ENCODE measurements at regions not wholly inside any gene's neighbourhood (a gene's known extent, or its start where the extent isn't known, plus 50 kb on each side); places are given as distances from the start of the nearest gene placed in this dataset.

DNA sequence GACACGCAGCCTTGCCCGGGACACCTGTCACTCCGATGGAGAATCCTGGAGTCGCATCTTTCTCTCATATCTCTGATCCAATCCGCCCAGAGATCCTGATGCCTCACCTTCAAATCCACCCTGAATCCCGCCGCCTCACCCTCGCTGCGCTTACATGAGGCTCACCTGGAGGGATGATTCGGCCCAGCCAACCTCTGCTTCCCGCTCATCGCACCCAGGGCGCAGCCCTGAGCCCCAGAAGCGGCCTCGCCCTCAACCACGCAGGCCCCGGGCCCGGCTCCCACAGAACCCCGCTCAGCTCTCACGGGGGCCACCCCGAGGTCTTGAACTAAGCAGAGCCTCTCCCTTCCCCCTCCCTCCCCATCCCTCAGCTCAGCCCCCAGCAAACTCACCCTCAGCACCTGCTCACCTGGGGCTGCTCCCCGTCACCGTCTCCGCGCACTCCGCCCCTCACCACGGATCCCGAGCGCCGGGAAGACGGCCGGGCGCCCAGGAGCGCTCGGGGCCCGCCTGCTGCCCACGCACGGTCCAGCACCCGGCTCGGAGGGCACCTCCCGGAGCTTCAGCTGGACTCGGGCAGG lies 160.0 kb downstream of the NDUFA10 start:
- no peak for DNase-seq (ENCODE audit: low read depth)

- no peak for DNase-seq (ENCODE audit: low read depth)
These were observed 160.7 kb downstream of the NDUFA10 start for GRCh38 chr2:239864247-239865058.

- no peak for DNase-seq (ENCODE audit: low read depth)
These were observed 162.5 kb downstream of the NDUFA10 start for GRCh38 chr2:239862613-239863012.

- no peak for DNase-seq (ENCODE audit: low read depth)
These were observed 167.0 kb downstream of the NDUFA10 start for GRCh38 chr2:239858179-239858578.

DNA sequence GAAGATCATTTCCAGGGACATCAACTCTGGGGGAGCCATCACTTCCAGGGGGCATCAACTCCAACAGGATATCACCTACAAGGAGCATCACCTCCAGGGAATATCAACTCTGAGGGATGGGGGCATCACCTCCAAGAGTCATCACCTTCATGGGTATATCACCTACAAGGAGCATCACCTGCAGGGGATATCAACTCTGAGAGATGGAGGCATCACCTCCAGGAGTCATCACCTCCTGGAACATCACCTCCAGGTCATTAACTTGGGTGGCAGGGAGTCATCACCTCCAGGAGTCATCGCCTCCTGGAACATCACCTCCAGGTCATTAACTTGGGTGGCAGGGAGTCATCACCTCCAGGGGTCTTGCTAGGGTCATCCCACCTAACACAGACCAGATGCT lies 167.6 kb downstream of the NDUFA10 start:
- DNase-seq (ENCODE audit: low read depth), result no peak

DNA sequence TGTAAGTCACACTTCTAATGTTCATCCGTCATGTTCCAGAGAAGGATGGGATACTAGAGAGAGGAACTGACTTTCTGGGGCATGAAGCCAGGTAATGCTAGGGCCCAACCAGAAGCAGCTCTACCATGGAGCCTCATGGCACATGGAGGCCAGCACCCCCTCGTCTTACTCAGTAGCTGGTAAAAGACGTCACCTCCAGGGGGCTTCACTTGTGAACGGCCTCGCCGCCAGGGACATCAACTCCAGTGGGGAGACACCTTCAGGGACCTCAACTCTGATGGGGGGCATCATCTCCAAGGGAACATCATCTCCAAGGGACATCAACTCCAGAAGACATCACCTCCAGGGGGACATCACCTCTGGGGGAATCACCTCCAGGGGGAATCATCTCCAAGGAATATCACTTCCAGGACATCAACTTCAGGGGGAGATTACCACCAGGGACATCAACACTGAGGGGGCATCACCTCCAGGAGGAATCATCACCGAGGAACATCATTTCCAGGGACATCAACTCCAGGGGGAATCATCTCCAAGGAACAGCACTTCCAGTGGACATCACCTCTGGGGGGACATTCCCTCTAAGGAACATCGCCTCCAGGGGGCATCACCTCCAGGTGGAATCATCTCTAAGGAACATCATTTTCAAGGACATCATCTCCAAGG lies 168.4 kb downstream of the NDUFA10 start:
- no peak for DNase-seq (ENCODE audit: low read depth)

DNA sequence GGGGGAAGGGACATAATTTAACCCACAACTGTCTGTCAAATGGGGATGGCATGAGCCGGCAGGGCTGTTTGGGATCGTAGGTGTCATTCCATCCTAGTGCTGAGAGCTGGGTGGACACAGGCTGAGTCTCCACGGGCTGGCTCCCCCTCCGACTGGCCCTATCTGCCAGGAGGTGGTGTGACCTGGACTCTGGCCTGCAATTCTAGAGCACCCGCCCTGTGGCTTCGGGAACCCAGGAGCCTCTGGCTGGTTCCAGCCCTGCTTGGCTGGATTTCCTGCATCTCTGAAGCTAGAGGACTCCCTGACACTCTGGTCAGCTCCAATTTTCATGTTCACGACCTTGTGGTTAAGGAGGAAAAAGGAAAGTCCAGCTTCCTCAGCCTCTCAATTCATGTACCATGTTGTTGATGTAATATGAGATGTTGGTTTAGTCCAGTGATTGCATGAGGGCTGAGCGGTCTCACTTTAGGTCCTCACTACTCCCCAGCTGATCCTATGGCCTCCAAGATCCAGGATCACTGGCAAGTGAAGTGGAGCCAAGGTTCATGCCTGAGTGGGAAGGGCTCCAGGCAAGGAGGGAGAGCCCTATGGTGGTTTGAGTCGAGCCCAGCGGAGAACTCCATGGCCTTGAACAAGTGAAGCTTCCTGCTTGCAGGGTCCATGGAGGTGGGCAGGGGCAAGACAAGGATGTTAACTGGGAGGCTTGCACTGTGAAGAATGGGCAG lies 169.1 kb downstream of the NDUFA10 start:
- DNase-seq (ENCODE audit: low read depth), result no peak

- no peak for DNase-seq (ENCODE audit: low read depth)
These were observed 170.5 kb downstream of the NDUFA10 start for GRCh38 chr2:239854596-239854995.

GRCh38 chr2:239853706-239854327 lies 171.3 kb downstream of the NDUFA10 start:
- DNase-seq (ENCODE audit: low read depth), result no peak

- no peak for DNase-seq (ENCODE audit: low read depth)
These were observed 172.0 kb downstream of the NDUFA10 start for GRCh38 chr2:239853121-239853520.

DNA sequence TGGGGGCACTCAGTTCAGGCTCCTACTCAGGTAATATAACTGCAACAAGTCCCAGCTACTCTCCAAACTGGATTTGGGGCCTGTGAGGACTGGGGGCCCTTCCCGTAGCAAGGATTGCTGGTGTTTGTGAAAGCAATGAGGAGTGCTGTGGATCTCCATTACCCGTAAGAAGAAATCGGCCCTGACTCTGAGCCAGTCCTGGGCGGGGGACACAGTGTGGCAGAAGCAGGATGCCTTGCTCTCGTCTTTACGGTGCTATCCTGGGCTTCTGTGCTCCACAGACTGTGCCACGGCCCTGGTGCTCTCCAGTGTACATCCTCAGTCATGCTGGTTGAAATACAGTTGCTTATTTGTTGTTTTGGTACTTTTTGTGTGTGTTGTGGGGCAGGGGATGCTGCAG lies 172.9 kb downstream of the NDUFA10 start:
- no peak for DNase-seq (ENCODE audit: low read depth)

DNA sequence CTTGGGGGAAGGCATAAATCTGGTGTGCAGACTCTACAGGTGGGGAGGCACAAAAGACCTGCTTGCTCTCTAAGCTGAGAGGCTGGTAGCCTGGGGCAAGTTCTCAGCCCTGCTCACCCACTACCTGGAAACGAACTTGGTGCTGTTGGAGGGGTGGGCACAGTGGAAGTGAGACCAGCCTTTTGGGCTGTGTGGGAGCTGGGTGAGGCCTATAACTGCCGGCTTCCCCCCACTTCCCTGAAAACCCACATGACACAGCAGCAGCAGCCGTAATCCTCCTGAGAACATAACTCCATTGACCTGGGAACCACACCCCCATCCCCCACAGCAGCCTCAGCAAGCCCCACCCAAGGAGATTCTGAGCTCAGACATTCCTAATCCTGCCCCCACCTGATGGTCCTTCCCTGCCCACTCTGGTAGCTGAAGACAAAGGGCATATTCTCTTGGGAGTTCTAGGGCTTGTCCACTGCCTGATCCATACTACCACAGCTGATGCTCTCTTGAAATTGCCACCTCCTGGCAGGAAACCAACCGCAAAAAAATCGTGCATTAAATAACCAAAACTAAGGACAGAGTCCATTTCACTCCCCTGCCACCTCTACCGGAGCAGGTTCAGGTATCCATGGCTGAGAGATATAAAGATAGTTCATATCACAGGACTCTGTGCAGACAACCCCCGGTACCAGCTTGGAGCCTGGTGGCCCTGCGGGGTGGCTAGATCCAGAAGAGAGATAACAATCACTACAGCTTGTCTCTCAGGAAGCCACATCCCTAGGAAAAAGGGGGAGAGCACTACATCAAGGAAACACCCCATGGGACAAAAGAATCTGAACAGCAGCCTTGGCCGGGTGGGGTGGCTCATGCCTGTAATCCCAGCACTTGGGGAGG lies 178.1 kb downstream of the NDUFA10 start:
- DNase-seq (ENCODE audit: low read depth), result no peak

- DNase-seq (ENCODE audit: low read depth), result no peak
These were observed 179.2 kb downstream of the NDUFA10 start for GRCh38 chr2:239845968-239846367.

GRCh38 chr2:239839306-239839705 lies 185.8 kb downstream of the NDUFA10 start:
- no peak for DNase-seq (ENCODE audit: low read depth)

DNA sequence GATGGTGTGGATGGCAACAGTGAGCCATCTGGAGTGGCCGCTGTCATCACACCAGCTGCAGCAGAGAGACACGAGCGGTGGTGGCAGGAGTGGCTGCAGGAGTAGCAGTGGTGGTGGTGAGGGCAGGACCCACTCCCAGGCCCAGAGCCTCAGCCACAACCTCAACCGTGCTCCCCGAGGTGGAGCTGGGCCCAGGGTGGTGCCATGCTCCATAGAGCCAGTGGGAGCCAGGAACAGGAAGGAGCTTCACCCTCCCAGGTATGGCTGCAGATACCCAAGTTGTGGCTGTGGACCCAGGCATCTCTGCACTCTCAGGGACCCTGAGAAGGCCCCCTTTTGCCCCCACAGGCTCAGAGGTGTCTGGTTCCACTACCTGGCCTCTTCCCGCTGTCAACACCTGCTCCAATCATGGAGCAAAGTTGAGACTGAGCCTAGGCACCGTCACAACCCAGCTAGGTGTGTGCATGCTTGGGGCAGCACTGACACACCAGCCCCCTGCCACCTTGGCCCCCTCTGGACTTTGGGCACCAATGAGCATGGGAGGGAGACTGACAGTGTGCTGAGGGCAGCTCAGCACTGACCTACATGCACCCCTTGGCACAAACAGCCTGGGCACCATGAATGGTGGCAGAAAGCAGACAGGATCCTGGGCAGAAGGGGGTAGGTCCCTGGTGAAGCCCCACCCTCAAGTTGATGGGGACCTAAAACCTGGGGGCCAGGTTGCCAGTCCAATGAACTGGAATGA lies 188.9 kb downstream of the NDUFA10 start:
- DNase-seq (ENCODE audit: low read depth), result no peak

DNA sequence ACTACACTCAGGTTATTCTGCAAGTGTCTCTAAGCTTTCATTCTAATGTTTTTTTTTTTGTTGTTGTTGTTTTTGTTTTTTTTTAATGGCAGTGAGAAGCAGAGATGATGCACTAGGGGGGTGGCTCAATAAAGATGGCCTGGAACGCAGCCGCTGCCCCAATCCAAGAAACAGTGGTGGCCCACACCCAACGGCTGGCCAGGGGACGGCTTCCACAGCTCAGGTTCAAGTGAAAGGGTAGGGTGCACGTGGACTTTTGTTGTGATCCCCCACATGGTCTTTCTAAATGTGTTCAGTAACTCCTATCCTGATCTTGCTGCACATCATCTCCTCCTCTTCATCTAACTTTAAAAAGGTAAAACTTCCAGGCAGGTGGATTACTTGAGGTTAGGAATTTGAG lies 190.1 kb downstream of the NDUFA10 start:
- no peak for DNase-seq (ENCODE audit: low read depth)

DNA sequence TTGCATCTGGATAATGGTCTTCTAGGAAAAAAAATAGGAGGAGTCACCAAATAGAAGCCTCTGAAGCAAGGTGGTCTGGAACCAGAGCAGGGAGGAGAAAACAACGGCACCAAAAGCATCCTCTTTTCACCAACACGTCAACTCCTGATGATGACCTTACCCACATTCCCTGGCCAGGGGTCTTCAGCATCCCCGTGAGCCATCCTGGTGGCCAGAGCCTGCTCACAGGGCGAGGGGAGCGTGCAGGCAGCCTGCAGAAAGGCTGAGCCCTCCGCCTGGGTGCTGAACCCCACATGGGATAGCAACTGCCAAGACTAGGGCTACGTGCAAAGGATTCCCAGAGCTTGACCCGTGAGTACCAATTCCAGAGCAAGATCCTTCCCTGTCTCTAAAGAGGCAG lies 191.0 kb downstream of the NDUFA10 start:
- DNase-seq (ENCODE audit: low read depth), result no peak

DNA sequence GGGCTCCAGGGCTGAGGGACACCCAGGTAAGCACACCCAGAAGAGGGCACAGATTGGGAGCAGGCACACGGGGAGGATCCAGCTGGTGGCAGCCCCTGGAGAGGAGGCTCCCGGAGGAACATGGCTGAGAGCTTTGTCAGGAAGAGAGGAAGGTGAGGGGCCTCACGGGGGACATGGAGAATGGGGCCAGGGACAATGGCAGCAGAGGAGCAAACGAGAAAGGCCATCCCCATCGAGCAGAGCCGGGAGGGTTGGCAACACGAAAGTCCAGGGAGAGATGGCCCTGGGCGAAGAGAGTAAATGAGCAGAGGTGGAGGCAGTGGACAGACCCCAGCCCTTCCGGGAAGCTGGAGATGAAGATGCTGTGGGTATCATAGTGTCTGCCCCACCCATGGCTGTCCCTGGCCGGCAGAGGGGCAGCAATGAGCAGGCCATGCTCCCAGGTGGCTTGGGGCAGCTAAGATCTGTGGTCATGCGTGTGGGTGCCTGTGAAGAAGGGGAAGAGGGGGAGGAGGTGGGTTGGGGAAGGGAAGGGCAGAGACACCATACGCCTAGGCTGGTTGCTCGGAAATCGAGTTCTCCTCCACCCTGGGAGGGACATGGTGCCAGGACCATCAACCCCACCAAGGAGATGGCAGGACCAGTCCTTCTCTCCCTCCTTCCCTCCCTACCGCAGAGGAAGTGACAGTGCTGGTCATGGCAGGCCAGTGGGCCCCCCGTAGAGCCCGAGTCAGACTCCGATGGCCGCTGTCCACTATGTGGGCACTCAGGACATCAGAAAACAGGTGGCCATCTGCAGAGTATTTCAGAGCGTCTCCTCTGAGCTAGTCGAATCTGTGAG lies 191.7 kb downstream of the NDUFA10 start:
- DNase-seq (ENCODE audit: low read depth), result no peak

- DNase-seq (ENCODE audit: low read depth), result no peak
These were observed 192.5 kb downstream of the NDUFA10 start for GRCh38 chr2:239832490-239833268.

Measured in activated T-helper 9 cell treated with anti-CD3 and anti-CD28 coated beads, Interleukin-2, amount 50 U/mL, for 16 hours (primary cell).